Glomerular visceral epithelial cell (primary cell): ENCODE measurements at regions not wholly inside any gene's neighbourhood (a gene's known extent, or its start where the extent isn't known, plus 50 kb on each side); places are given as distances from the start of the nearest gene placed in this dataset.
A peak's percentile ranks its signal among the peaks of the same experiment; 100 is the strongest.

Source experiments
- DNase-seq: peaks from one replicate; pipeline ENCODE4 v3.0.0-alpha.2; 2016; ENCODE audit errors: extremely low spot score

- no peak for DNase-seq
Measured at GRCh38 chr6:50217841-50218240, 168.1 kb upstream of the DEFB112 start.

GRCh38 chr6:50236164-50236563 lies 186.4 kb upstream of the DEFB112 start:
- no peak for DNase-seq

GRCh38 chr6:50239853-50240252 lies 190.1 kb upstream of the DEFB112 start:
- DNase-seq: no peak

- no peak for DNase-seq
Measured at GRCh38 chr6:50240986-50241385, 191.3 kb upstream of the DEFB112 start.

GRCh38 chr6:50249493-50249892 lies 199.8 kb upstream of the DEFB112 start:
- peak; percentile 24 for DNase-seq

GRCh38 chr6:50257322-50257721 lies 207.6 kb upstream of the DEFB112 start:
- no peak for DNase-seq

- no peak for DNase-seq
Measured at GRCh38 chr6:50259903-50260302, 210.2 kb upstream of the DEFB112 start.

- DNase-seq: no peak
Measured at GRCh38 chr6:50264995-50265571, 215.4 kb upstream of the DEFB112 start.

- no peak for DNase-seq
Measured at GRCh38 chr6:50270415-50270814, 220.7 kb upstream of the DEFB112 start.

- no peak for DNase-seq
Measured at GRCh38 chr6:50271266-50271665, 221.5 kb upstream of the DEFB112 start.

GRCh38 chr6:50271817-50272216 lies 222.1 kb upstream of the DEFB112 start:
- DNase-seq: no peak

- DNase-seq: no peak
Measured at GRCh38 chr6:50272611-50273010, 222.9 kb upstream of the DEFB112 start.

GRCh38 chr6:50276771-50277261 lies 227.1 kb upstream of the DEFB112 start:
- no peak for DNase-seq

- no peak for DNase-seq
Measured at GRCh38 chr6:50277774-50278173, 228.0 kb upstream of the DEFB112 start.

- DNase-seq: no peak
Measured at GRCh38 chr6:50278663-50279062, 228.9 kb upstream of the DEFB112 start.

- DNase-seq: no peak
Measured at GRCh38 chr6:50285735-50286134, 236.0 kb upstream of the DEFB112 start.

GRCh38 chr6:50288241-50288640 lies 238.5 kb upstream of the DEFB112 start:
- no peak for DNase-seq

- DNase-seq: no peak
Measured at GRCh38 chr6:50288881-50289280, 239.2 kb upstream of the DEFB112 start.

- no peak for DNase-seq
Measured at GRCh38 chr6:50289366-50289765, 239.6 kb upstream of the DEFB112 start.

GRCh38 chr6:50301307-50301706 lies 251.6 kb upstream of the DEFB112 start:
- no peak for DNase-seq

- DNase-seq: no peak
Measured at GRCh38 chr6:50305660-50306059, 255.9 kb upstream of the DEFB112 start.

- no peak for DNase-seq
Measured at GRCh38 chr6:50318536-50318935, 268.8 kb upstream of the DEFB112 start.

GRCh38 chr6:50330347-50330746 lies 280.6 kb upstream of the DEFB112 start:
- DNase-seq: no peak

GRCh38 chr6:50330963-50331362 lies 281.2 kb upstream of the DEFB112 start:
- DNase-seq: no peak
